ENCODE measurements at regions not wholly inside any gene's neighbourhood (a gene's known extent, or its start where the extent isn't known, plus 50 kb on each side); places are given as distances from the start of the nearest gene placed in this dataset.

DNA sequence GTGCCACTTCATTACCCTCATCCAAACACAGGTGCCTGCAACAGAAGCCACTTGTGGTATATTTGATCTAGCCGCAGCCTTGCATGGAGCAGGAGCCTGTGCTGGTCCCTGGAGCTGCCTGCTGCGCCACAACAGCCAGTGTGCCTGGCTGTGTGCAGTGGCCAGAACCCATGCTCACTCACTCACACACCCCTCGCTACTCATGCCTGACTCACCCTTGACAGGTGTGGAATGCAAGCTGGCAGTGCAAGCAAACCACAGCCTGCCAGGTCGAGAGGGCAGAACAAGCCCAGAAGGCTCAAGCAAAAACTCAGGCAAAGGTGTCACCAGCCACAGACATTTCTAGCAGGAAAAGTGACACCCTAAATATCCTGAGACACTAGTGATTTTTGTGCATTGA is 1510.9 kb downstream of the KCNT2 start:
- no peaks in the 10 kb centered on the region for H3K27me3 ChIP-seq
- no peak overlapping the region for H3K4me3 ChIP-seq
- H3K9me3 ChIP-seq, result peaks cover 5% of the 10 kb centered on the region
- WGBS, result 46% methylated on average over 3 of the region's 4 CpGs
- TF ChIP-seq POLR2A (IDR thresholded peaks at IDR 0.05) (no peak), POLR2AphosphoS5 (IDR thresholded peaks at IDR 0.05) (no peak)
- TF ChIP-seq, protein P1, sequence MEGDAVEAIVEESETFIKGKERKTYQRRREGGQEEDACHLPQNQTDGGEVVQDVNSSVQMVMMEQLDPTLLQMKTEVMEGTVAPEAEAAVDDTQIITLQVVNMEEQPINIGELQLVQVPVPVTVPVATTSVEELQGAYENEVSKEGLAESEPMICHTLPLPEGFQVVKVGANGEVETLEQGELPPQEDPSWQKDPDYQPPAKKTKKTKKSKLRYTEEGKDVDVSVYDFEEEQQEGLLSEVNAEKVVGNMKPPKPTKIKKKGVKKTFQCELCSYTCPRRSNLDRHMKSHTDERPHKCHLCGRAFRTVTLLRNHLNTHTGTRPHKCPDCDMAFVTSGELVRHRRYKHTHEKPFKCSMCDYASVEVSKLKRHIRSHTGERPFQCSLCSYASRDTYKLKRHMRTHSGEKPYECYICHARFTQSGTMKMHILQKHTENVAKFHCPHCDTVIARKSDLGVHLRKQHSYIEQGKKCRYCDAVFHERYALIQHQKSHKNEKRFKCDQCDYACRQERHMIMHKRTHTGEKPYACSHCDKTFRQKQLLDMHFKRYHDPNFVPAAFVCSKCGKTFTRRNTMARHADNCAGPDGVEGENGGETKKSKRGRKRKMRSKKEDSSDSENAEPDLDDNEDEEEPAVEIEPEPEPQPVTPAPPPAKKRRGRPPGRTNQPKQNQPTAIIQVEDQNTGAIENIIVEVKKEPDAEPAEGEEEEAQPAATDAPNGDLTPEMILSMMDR (IDR thresholded peaks at IDR 0.05), result no peak
- H3K36me3 ChIP-seq, result no peaks in the 10 kb centered on the region
- H3K27ac ChIP-seq, result no peak overlapping the region
- DNase-seq (ENCODE audit: low spot score in 2 of 2), result no peak
- no peaks in the 10 kb centered on the region for H3K4me1 ChIP-seq

DNA sequence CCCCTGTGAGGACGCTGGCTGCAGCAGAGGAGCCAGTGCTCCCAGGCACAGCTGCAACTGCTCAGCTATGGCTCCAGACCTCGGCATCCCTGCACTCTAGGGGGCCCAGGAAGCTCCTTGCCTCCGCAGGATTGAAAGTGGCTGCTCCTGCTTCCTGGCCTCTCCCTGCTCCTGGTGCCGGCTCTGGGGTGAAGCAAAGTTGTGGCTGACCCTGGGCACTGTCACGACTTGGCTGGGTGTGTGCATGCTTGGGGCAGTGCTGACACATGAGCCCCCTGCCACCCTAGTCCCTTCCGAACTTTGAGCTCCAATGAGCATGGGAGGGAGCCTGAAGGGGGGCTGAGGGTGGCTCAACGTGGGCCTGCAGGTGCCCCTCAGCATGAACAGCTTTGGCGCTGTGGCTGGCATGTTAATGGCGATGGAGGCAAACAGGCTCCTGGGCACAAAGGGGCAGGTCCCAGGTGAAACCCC is 1512.2 kb downstream of the KCNT2 start:
- H3K9me3 ChIP-seq, result peaks cover 5% of the 10 kb centered on the region
- no peak overlapping the region for H3K4me3 ChIP-seq
- H3K36me3 ChIP-seq, result no peaks in the 10 kb centered on the region
- WGBS, result 70% methylated on average over 2 of the region's 9 CpGs
- H3K27ac ChIP-seq, result no peak overlapping the region
- no peak for DNase-seq (ENCODE audit: low spot score in 2 of 2)
- no peaks in the 10 kb centered on the region for H3K27me3 ChIP-seq
- no peak for TF ChIP-seq EP300 (IDR thresholded peaks at IDR 0.05)
- TF ChIP-seq, protein P1 (IDR thresholded peaks at IDR 0.05), result no peak
- H3K4me1 ChIP-seq, result no peaks in the 10 kb centered on the region

DNA sequence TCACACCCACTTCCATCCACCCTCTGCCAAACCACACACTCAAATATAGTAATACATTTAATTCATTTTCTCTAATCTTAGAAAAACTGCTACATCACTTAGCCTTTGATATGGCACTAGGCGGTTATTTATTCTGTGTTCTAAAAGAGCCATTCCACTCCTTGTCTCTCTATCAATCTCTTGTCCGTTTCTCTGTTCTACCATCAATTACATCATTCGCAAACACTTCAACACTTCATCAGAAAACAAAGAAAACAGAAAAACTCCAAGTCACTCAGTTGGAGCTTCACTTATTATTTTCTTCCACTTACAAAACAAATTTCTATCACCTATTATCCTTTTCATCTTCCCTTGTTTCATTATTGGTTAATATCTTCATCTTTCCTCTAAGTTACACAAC is 1523.0 kb downstream of the KCNT2 start:
- no peaks in the 10 kb centered on the region for H3K9me3 ChIP-seq
- H3K4me3 ChIP-seq, result no peak overlapping the region
- no peak for DNase-seq (ENCODE audit: low spot score in 2 of 2)
- TF ChIP-seq EP300 (IDR thresholded peaks at IDR 0.05) (no peak), POLR2A (IDR thresholded peaks at IDR 0.05) (no peak), POLR2AphosphoS5 (IDR thresholded peaks at IDR 0.05) (no peak)
- TF ChIP-seq, protein P1 (IDR thresholded peaks at IDR 0.05), result no peak
- no peaks in the 10 kb centered on the region for H3K36me3 ChIP-seq
- H3K27me3 ChIP-seq, result no peaks in the 10 kb centered on the region
- no peak overlapping the region for H3K27ac ChIP-seq
- no peaks in the 10 kb centered on the region for H3K4me1 ChIP-seq
- WGBS, result 85% methylated on average over 3 of the region's 3 CpGs

DNA sequence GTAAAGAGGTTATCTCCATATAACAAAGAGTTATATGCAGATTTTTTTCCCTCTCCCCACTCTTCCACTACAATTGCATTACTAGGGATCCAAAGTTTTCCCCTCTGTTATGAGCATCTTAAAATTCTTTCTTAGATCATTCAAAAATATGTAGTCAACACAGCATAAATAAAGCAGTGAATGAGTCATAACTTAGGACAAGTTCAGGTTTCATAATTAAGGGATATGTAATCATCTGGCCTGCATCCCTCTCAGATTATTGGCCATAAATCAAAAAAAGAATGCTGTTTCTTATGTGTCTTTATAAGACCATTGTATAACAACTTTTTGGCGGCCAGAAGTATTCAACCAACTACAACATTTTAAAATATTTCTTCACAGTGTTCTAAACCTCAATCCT is 1526.1 kb downstream of the KCNT2 start:
- no peak for DNase-seq (ENCODE audit: low spot score in 2 of 2)
- no peaks in the 10 kb centered on the region for H3K27me3 ChIP-seq
- H3K4me3 ChIP-seq, result no peak overlapping the region
- 45% methylated on average over 1 of the region's 1 CpG for WGBS
- H3K27ac ChIP-seq, result no peak overlapping the region
- no peaks in the 10 kb centered on the region for H3K9me3 ChIP-seq
- no peaks in the 10 kb centered on the region for H3K4me1 ChIP-seq
- TF ChIP-seq POLR2A (IDR thresholded peaks at IDR 0.05) (no peak), EP300 (IDR thresholded peaks at IDR 0.05) (no peak), POLR2AphosphoS5 (IDR thresholded peaks at IDR 0.05) (no peak)
- TF ChIP-seq, protein P1 (IDR thresholded peaks at IDR 0.05), result no peak
- no peaks in the 10 kb centered on the region for H3K36me3 ChIP-seq

DNA sequence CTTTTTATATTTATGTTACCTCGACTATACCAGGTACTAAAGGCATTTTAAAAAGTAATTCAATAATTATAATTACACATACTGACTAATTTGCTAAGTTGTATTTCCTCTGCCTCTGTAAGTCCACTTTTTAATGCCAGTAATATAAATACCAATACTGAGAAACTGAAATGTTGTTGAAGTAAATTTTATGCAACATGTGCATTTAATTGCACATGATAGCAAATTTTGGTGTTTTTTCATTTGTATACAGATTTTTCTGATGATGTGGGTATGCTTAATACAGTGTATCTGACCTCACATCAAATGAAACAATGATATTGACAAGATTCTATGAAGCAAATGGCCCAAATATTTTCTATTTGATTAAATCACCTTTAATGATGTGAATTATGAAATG is 1531.6 kb downstream of the KCNT2 start:
- no peaks in the 10 kb centered on the region for H3K36me3 ChIP-seq
- no peak overlapping the region for H3K27ac ChIP-seq
- WGBS, result 71% methylated on average over 1 of the region's 1 CpG
- TF ChIP-seq EP300 (IDR thresholded peaks at IDR 0.05), result no peak
- TF ChIP-seq POLR2A (IDR thresholded peaks at IDR 0.05), result no peak
- TF ChIP-seq, protein P1 (IDR thresholded peaks at IDR 0.05), result no peak
- TF ChIP-seq POLR2AphosphoS5 (IDR thresholded peaks at IDR 0.05), result no peak
- H3K4me3 ChIP-seq, result no peak overlapping the region
- no peak for DNase-seq (ENCODE audit: low spot score in 2 of 2)
- no peaks in the 10 kb centered on the region for H3K9me3 ChIP-seq
- H3K27me3 ChIP-seq, result no peaks in the 10 kb centered on the region
- H3K4me1 ChIP-seq, result no peaks in the 10 kb centered on the region
